ENCODE measurements at regions not wholly inside any gene's neighbourhood (a gene's known extent, or its start where the extent isn't known, plus 50 kb on each side); places are given as distances from the start of the nearest gene placed in this dataset.

GRCh38 chr16:86953631-86954391 is 363.4 kb downstream of the C16orf95 start:
- TF ChIP-seq TAF1 (conservative IDR thresholded peaks at IDR 0.05), result no peak
- no peak for TF ChIP-seq CTCF (IDR thresholded peaks at IDR 0.05; ENCODE audit: low read depth, low read length, missing input control)

All from liver (tissue), 3 donors.